ENCODE measurements at regions not wholly inside any gene's neighbourhood (a gene's known extent, or its start where the extent isn't known, plus 50 kb on each side); places are given as distances from the start of the nearest gene placed in this dataset.

- no peak overlapping the region for H3K4me2 ChIP-seq (ENCODE audit: low read length)
- H2AFZ ChIP-seq (ENCODE audit: low read depth, low read length), result no peak overlapping the region
- H4K20me1 ChIP-seq (ENCODE audit: insufficient read depth), result no peaks in the 10 kb centered on the region
- H3K9me3 ChIP-seq (ENCODE audit: low read length), result no peaks in the 10 kb centered on the region
- H3K27me3 ChIP-seq (ENCODE audit: insufficient read depth, low read depth, low read length), result no peaks in the 10 kb centered on the region
- H3K79me2 ChIP-seq (replicated peaks; ENCODE audit: insufficient read depth, low read length), result no peaks in the 10 kb centered on the region
- no peaks in the 10 kb centered on the region for H3K36me3 ChIP-seq (ENCODE audit: insufficient read depth, low read length)
- no peaks in the 10 kb centered on the region for H3F3A ChIP-seq (ENCODE audit: insufficient read depth, low read length, poor library complexity, severe bottlenecking)
- H3K9ac ChIP-seq (ENCODE audit: low read length), result no peak overlapping the region
- H3K9me2 ChIP-seq (ENCODE audit: insufficient read depth, low read length), result no peaks in the 10 kb centered on the region
- no peak overlapping the region for H3K27ac ChIP-seq (ENCODE audit: low read length)
- no peak for TF ChIP-seq TAF1 (IDR thresholded peaks at IDR 0.05; ENCODE audit: low read depth)
- no peak for TF ChIP-seq CTCF (IDR thresholded peaks at IDR 0.05; ENCODE audit: poor library complexity, severe bottlenecking)
- TF ChIP-seq RAD21 (conservative IDR thresholded peaks at IDR 0.05), result no peak
- TF ChIP-seq EP300 (conservative IDR thresholded peaks at IDR 0.05; ENCODE audit: poor library complexity, severe bottlenecking), result no peak
- no peak for TF ChIP-seq MXI1 (conservative IDR thresholded peaks at IDR 0.05; ENCODE audit: poor library complexity, severe bottlenecking)
- TF ChIP-seq POLR2AphosphoS5 (IDR thresholded peaks at IDR 0.05), result no peak
- no peak for TF ChIP-seq EZH2 (IDR thresholded peaks at IDR 0.05; ENCODE audit: borderline replicate concordance, insufficient read depth, low read length, poor library complexity, severe bottlenecking)
- TF ChIP-seq SMC3 (conservative IDR thresholded peaks at IDR 0.05; ENCODE audit: poor library complexity), result no peak
- TF ChIP-seq REST (IDR thresholded peaks at IDR 0.05; ENCODE audit: borderline replicate concordance), result no peak
- no peak overlapping the region for H3K4me3 ChIP-seq (ENCODE audit: low read length)
Observed at GRCh38 chr14:37824939-37825712, 229.7 kb downstream of the TTC6 start.

- H3K4me3 ChIP-seq (ENCODE audit: low read length), result no peak overlapping the region
- H3K9ac ChIP-seq (ENCODE audit: low read length), result no peak overlapping the region
- H3K27ac ChIP-seq (ENCODE audit: low read length), result no peak overlapping the region
- H4K20me1 ChIP-seq (ENCODE audit: insufficient read depth), result no peaks in the 10 kb centered on the region
- no peaks in the 10 kb centered on the region for H3K27me3 ChIP-seq (ENCODE audit: insufficient read depth, low read depth, low read length)
- no peak for TF ChIP-seq EZH2 (IDR thresholded peaks at IDR 0.05; ENCODE audit: borderline replicate concordance, insufficient read depth, low read length, poor library complexity, severe bottlenecking)
- TF ChIP-seq CTCF (IDR thresholded peaks at IDR 0.05; ENCODE audit: poor library complexity, severe bottlenecking), result no peak
- no peak for TF ChIP-seq RAD21 (conservative IDR thresholded peaks at IDR 0.05)
- TF ChIP-seq MXI1 (conservative IDR thresholded peaks at IDR 0.05; ENCODE audit: poor library complexity, severe bottlenecking), result no peak
- no peak for TF ChIP-seq REST (IDR thresholded peaks at IDR 0.05; ENCODE audit: borderline replicate concordance)
- no peak for TF ChIP-seq EP300 (conservative IDR thresholded peaks at IDR 0.05; ENCODE audit: poor library complexity, severe bottlenecking)
- no peak for TF ChIP-seq SMC3 (conservative IDR thresholded peaks at IDR 0.05; ENCODE audit: poor library complexity)
- TF ChIP-seq POLR2AphosphoS5 (IDR thresholded peaks at IDR 0.05), result no peak
- TF ChIP-seq TAF1 (IDR thresholded peaks at IDR 0.05; ENCODE audit: low read depth), result no peak
- H3F3A ChIP-seq (ENCODE audit: insufficient read depth, low read length, poor library complexity, severe bottlenecking), result no peaks in the 10 kb centered on the region
- no peaks in the 10 kb centered on the region for H3K9me3 ChIP-seq (ENCODE audit: low read length)
- no peak overlapping the region for H2AFZ ChIP-seq (ENCODE audit: low read depth, low read length)
- H3K79me2 ChIP-seq (replicated peaks; ENCODE audit: insufficient read depth, low read length), result no peaks in the 10 kb centered on the region
- H3K9me2 ChIP-seq (ENCODE audit: insufficient read depth, low read length), result no peaks in the 10 kb centered on the region
- no peak overlapping the region for H3K4me2 ChIP-seq (ENCODE audit: low read length)
- H3K36me3 ChIP-seq (ENCODE audit: insufficient read depth, low read length), result no peaks in the 10 kb centered on the region
Observed at GRCh38 chr14:37826869-37827268, 231.4 kb downstream of the TTC6 start.

Data from neural cell (in vitro differentiated cells).